H9 (cell line): ENCODE measurements at regions not wholly inside any gene's neighbourhood (a gene's known extent, or its start where the extent isn't known, plus 50 kb on each side); places are given as distances from the start of the nearest gene placed in this dataset.

ENCODE experiments used
- DNase-seq: peaks from one replicate; pipeline ENCODE4 v3.0.0-alpha.2; 2017
- H2AFZ ChIP-seq: one replicate; pipeline ENCODE4 v1.6.1; 2013; ENCODE audit warnings: mild to moderate bottlenecking, low read length, control low read depth, moderate library complexity
- H2AK5ac ChIP-seq: 2 replicates; pipeline ENCODE4 v1.6.1; 2013; ENCODE audit warnings: low read length, control low read depth, mixed read lengths; ENCODE audit not compliant: insufficient read length
- H2BK120ac ChIP-seq: one replicate; pipeline ENCODE4 v1.6.1; 2013; ENCODE audit warnings: low read depth, mild to moderate bottlenecking, low read length, control low read depth, inconsistent platforms; ENCODE audit not compliant: poor library complexity, severe bottlenecking
- H2BK12ac ChIP-seq: 2 replicates; pipeline ENCODE4 v1.6.1; 2013; ENCODE audit warnings: low read length, control low read depth, mixed read lengths, low read depth; ENCODE audit not compliant: insufficient read length
- H2BK15ac ChIP-seq: 2 replicates; pipeline ENCODE4 v1.6.1; 2013; ENCODE audit warnings: low read depth, low read length, control low read depth
- H2BK20ac ChIP-seq: one replicate; pipeline ENCODE4 v1.6.1; 2013; ENCODE audit warnings: low read depth, mild to moderate bottlenecking, low read length, control low read depth, inconsistent platforms; ENCODE audit not compliant: poor library complexity, severe bottlenecking
- H2BK5ac ChIP-seq: 2 replicates; pipeline ENCODE4 v1.6.1; 2013; ENCODE audit warnings: low read length, control low read depth, mixed read lengths; ENCODE audit not compliant: insufficient read length
- H3K14ac ChIP-seq: 2 replicates; pipeline ENCODE4 v1.6.1; 2013; ENCODE audit warnings: low read length, control low read depth; ENCODE audit not compliant: insufficient read depth
- H3K18ac ChIP-seq: 2 replicates; pipeline ENCODE4 v1.6.1; 2013; ENCODE audit warnings: low read depth, mild to moderate bottlenecking, mixed read lengths, low read length, control low read depth; ENCODE audit not compliant: insufficient read length
- H3K23ac ChIP-seq: 2 replicates; pipeline ENCODE4 v1.6.1; 2013; ENCODE audit warnings: low read length, control low read depth, mixed read lengths, low read depth; ENCODE audit not compliant: insufficient read length
- H3K23me2 ChIP-seq: 2 replicates; pipeline ENCODE4 v1.6.1; 2013; ENCODE audit warnings: low read depth, mild to moderate bottlenecking, mixed read lengths, low read length, control low read depth; ENCODE audit not compliant: insufficient read length, poor library complexity, severe bottlenecking
- H3K27ac ChIP-seq: 2 replicates; pipeline ENCODE4 v1.5.1; 2013; ENCODE audit warnings: low read length, control low read depth, mixed read lengths, low read depth; ENCODE audit not compliant: insufficient read length
- H3K27me3 ChIP-seq: 2 replicates; pipeline ENCODE4 v1.6.1; 2013; ENCODE audit warnings: low read length, control low read depth, inconsistent platforms; ENCODE audit not compliant: insufficient read depth
- H3K4ac ChIP-seq: 2 replicates; pipeline ENCODE4 v1.6.1; 2013; ENCODE audit warnings: low read depth, mild to moderate bottlenecking, control low read depth, inconsistent platforms, low read length, moderate library complexity
- H3K4me1 ChIP-seq: 2 replicates; pipeline ENCODE4 v1.6.1; 2013; ENCODE audit warnings: low read length, control low read depth, inconsistent platforms; ENCODE audit not compliant: insufficient read depth
- H3K4me2 ChIP-seq: 2 replicates; pipeline ENCODE4 v1.6.1; 2013; ENCODE audit warnings: low read length, control low read depth, mixed read lengths; ENCODE audit not compliant: insufficient read length, insufficient read depth
- H3K56ac ChIP-seq: 2 replicates; pipeline ENCODE4 v1.6.1; 2013; ENCODE audit warnings: low read depth, mild to moderate bottlenecking, mixed read lengths, low read length, control low read depth; ENCODE audit not compliant: insufficient read length
- H3K79me1 ChIP-seq: 2 replicates; pipeline ENCODE4 v1.6.1; 2013; ENCODE audit warnings: low read depth, mild to moderate bottlenecking, moderate library complexity, low read length, control low read depth, inconsistent platforms; ENCODE audit not compliant: insufficient read depth, poor library complexity, severe bottlenecking
- H3K79me2 ChIP-seq: 2 replicates; pipeline ENCODE4 v1.6.1; 2013; ENCODE audit warnings: low read length, control low read depth, inconsistent platforms; ENCODE audit not compliant: insufficient read depth
- H3K9ac ChIP-seq: 2 replicates; pipeline ENCODE4 v1.6.1; 2013; ENCODE audit warnings: low read length, control low read depth, mixed read lengths; ENCODE audit not compliant: insufficient read length; ENCODE audit errors: extremely low read depth
- H3K9me3 ChIP-seq: one replicate; pipeline ENCODE4 v1.6.1; 2013; ENCODE audit warnings: low read depth, low read length, inconsistent platforms; ENCODE audit not compliant: control insufficient read depth
- H3T11ph ChIP-seq: one replicate; pipeline ENCODE4 v1.6.1; 2013; ENCODE audit warnings: mild to moderate bottlenecking, low read length, control low read depth, inconsistent platforms
- H4K20me1 ChIP-seq: one replicate; pipeline ENCODE4 v1.6.1; 2013; ENCODE audit not compliant: control insufficient read depth, insufficient read length, insufficient read depth
- H4K5ac ChIP-seq: 2 replicates; pipeline ENCODE4 v1.6.1; 2013; ENCODE audit warnings: low read depth, mild to moderate bottlenecking, mixed read lengths, low read length, control low read depth; ENCODE audit not compliant: insufficient read length
- H4K8ac ChIP-seq: replicated peaks from 2 replicates; pipeline ENCODE4 v1.6.1; 2013; ENCODE audit warnings: low read length, control low read depth, mixed read lengths, low read depth; ENCODE audit not compliant: insufficient read length
- H4K91ac ChIP-seq: 2 replicates; pipeline ENCODE4 v1.6.1; 2013; ENCODE audit warnings: low read depth, mild to moderate bottlenecking, moderate library complexity, mixed read lengths, low read length, control low read depth; ENCODE audit not compliant: insufficient read length
- H3K27ac Mint-ChIP-seq, 3 experiments: 2 replicates in 2 of 3; 3 replicates in 1 of 3; pipeline ENCODE4 v1.8.0; 2020 to 2021; ENCODE audit warnings: mixed read lengths in 3 of 3, mild to moderate bottlenecking in 1 of 3, moderate library complexity in 1 of 3
- H3K27me3 Mint-ChIP-seq: 2 replicates; pipeline ENCODE4 v1.8.0; 2021; ENCODE audit warnings: low read depth, mild to moderate bottlenecking, moderate library complexity, mixed read lengths
- H3K36me3 Mint-ChIP-seq, 3 experiments: 2 replicates in 2 of 3; 3 replicates in 1 of 3; pipeline ENCODE4 v1.8.0; 2020 to 2021; ENCODE audit warnings: low read depth in 3 of 3, mixed read lengths in 3 of 3; ENCODE audit not compliant: insufficient read depth in 1 of 3
- H3K4me1 Mint-ChIP-seq, 2 experiments: 2 replicates each; pipeline ENCODE4 v1.8.0; 2020; ENCODE audit warnings: mixed read lengths in 2 of 2
- H3K4me3 Mint-ChIP-seq, 2 experiments: 2 replicates in 1 of 2; 3 replicates in 1 of 2; pipeline ENCODE4 v1.8.0; 2020 to 2021; ENCODE audit warnings: mild to moderate bottlenecking in 2 of 2, mixed read lengths in 2 of 2, moderate library complexity in 1 of 2
- H3K9me3 Mint-ChIP-seq, 2 experiments: 2 replicates in 1 of 2; 3 replicates in 1 of 2; pipeline ENCODE4 v1.8.0; 2020; ENCODE audit warnings: mild to moderate bottlenecking in 2 of 2, mixed read lengths in 2 of 2, moderate library complexity in 1 of 2
- WGBS: extraction: QIAGEN DNeasy Blood & Tissue Kit; methylation state at CpG from one replicate; pipeline ENCODE4 v1.1.7; 2013; ENCODE audit warnings: missing lambda C conversion rate, low lambda C conversion rate, mixed read lengths; ENCODE audit not compliant: insufficient read length; ENCODE audit errors: extremely low coverage; 5-methylcytosine and 5-hydroxymethylcytosine counted together
- TF ChIP-seq, protein P1 (sequence below): fragments of 200-600 bp; sonication (generic); conservative IDR thresholded peaks from 3 replicates; pipeline ENCODE4 v1.8.0; 2021; ENCODE audit warnings: antibody characterized with exemption, mild to moderate bottlenecking

DNA sequence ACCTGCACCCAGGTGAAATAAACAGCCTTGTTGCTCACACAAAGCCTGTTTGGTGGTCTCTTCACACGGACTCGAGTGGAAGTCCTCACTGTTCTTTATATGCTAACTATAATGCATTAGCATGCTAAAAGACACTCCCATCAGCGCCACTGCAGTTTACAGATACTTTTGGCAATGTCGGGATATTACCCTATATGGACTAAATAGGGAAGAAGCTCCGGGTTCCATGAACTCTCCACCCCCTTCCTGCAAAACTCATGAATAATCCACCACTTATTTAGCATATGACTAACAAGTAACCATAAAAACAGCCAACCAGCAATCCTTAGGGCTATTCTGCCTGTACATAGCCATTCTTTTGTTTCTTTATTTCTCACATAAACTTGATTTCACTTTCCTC lies 426.2 kb upstream of the PTPRD start:
- H3T11ph ChIP-seq: no peak overlapping the region
- H3K4me1 ChIP-seq: no peaks in the 10 kb centered on the region; the same call in 1 of the 2 replicates
- no peak overlapping the region for H4K91ac ChIP-seq
- TF ChIP-seq, protein P1, sequence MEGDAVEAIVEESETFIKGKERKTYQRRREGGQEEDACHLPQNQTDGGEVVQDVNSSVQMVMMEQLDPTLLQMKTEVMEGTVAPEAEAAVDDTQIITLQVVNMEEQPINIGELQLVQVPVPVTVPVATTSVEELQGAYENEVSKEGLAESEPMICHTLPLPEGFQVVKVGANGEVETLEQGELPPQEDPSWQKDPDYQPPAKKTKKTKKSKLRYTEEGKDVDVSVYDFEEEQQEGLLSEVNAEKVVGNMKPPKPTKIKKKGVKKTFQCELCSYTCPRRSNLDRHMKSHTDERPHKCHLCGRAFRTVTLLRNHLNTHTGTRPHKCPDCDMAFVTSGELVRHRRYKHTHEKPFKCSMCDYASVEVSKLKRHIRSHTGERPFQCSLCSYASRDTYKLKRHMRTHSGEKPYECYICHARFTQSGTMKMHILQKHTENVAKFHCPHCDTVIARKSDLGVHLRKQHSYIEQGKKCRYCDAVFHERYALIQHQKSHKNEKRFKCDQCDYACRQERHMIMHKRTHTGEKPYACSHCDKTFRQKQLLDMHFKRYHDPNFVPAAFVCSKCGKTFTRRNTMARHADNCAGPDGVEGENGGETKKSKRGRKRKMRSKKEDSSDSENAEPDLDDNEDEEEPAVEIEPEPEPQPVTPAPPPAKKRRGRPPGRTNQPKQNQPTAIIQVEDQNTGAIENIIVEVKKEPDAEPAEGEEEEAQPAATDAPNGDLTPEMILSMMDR: no peak
- no peak overlapping the region for H3K14ac ChIP-seq
- H2BK20ac ChIP-seq: peak overlapping the region; percentile 90
- no peaks in the 10 kb centered on the region for H3K79me1 ChIP-seq
- no peak overlapping the region for H3K4me2 ChIP-seq
- no peaks in the 10 kb centered on the region for H3K27me3 ChIP-seq
- H3K56ac ChIP-seq: no peak overlapping the region
- H2BK15ac ChIP-seq: no peak overlapping the region
- H2AFZ ChIP-seq: no peak overlapping the region
- no peak overlapping the region for H3K23ac ChIP-seq
- Mint-ChIP-seq H3K9me3 (no peaks in the 10 kb centered on the region; a peak in 1 of 5 replicates), H3K4me1 (peaks cover 26 to 27% of the 10 kb centered on the region in 2 experiments), H3K36me3 (peaks cover 0 to 8% (median 0%) of the 10 kb centered on the region in 3 experiments; a peak in 2 of 7 replicates), H3K4me3 (no peak overlapping the region; a peak in 1 of 5 replicates), H3K27me3 (no peaks in the 10 kb centered on the region), H3K27ac (peak overlapping the region; percentile 32 to 93 (median 88))
- no peak overlapping the region for H3K18ac ChIP-seq
- no peaks in the 10 kb centered on the region for H4K20me1 ChIP-seq
- WGBS: no CpG with 5 or more reads among the region's 5 CpGs
- H2BK12ac ChIP-seq: no peak overlapping the region
- H4K8ac ChIP-seq: no peak overlapping the region
- no peak overlapping the region for H3K9ac ChIP-seq
- H3K9me3 ChIP-seq: no peaks in the 10 kb centered on the region
- H2BK5ac ChIP-seq: no peak overlapping the region
- no peaks in the 10 kb centered on the region for H3K79me2 ChIP-seq
- no peak for DNase-seq
- H4K5ac ChIP-seq: no peak overlapping the region
- H2AK5ac ChIP-seq: no peak overlapping the region
- H3K23me2 ChIP-seq: no peaks in the 10 kb centered on the region
- no peak overlapping the region for H2BK120ac ChIP-seq
- H3K27ac ChIP-seq: no peak overlapping the region
- H3K4ac ChIP-seq: no peak overlapping the region
